Activated CD8-positive, alpha-beta memory T cell treated with anti-CD3 and anti-CD28 coated beads for 48 hours (primary cell): ENCODE measurements at regions not wholly inside any gene's neighbourhood (a gene's known extent, or its start where the extent isn't known, plus 50 kb on each side); places are given as distances from the start of the nearest gene placed in this dataset.
"Not testable (repeated sequence)": the region's sequence is repeated elsewhere in the genome, so short reads cannot be mapped to it uniquely, and the experiment has no call there.

Source experiments
- DNase-seq, 3 experiments: peaks; one replicate each; pipeline ENCODE4 v3.0.0-alpha.2; 2020; ENCODE audit warnings: low read depth in 2 of 3, low spot score in 2 of 3

DNA sequence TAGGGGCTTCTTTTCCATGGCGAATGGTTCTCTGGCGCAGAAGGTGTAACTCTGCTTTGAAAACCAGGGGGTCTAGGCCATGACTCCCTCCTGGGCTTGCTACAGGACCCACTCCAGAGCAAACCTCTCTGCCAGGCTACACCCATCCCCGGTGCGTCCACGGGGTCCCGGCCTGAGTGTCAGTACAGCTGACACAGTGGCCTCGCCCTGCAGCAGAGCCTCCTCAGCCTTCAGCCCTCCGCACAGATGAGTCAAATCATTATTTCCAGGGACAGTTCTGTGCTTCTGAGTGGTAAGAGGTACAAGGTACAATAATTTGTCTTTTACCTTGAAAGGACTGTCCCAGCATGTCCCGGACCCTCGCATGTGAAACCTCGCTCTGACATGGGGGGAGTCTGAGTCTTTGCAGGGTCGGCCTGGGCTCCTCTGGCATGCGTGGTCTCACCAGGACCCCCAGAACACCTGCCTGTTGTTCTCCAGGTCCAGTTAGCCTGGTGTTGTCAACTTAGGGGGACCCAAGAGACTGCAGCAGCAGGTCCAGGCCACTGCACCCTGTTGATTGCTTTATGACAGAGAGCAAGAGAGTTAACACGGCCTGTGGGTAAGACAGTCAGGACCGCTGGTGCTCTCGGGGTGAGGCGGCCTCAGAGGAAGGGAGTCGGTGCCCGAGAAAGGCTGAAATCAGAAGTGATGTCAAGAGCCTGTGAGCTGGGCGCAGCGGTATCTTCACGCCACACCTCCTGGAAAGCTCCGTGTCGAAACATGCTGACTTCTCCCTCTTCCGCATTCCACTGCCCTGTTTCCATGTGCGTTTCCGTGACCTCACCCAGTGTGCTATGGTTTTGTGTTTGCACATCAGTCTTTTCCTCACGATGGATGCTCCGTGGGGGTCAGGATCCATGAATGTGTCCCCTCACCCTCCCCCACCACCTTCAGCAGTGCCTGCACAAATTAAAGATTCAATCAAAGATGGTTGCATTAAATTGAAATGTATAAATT, 340.1 kb downstream of the EIPR1 start:
- DNase-seq: no peak

GRCh38 chr2:3036432-3037125, 341.0 kb downstream of the EIPR1 start:
- no peak for DNase-seq

GRCh38 chr2:3035385-3036050, 342.1 kb downstream of the EIPR1 start:
- DNase-seq: no peak

DNA sequence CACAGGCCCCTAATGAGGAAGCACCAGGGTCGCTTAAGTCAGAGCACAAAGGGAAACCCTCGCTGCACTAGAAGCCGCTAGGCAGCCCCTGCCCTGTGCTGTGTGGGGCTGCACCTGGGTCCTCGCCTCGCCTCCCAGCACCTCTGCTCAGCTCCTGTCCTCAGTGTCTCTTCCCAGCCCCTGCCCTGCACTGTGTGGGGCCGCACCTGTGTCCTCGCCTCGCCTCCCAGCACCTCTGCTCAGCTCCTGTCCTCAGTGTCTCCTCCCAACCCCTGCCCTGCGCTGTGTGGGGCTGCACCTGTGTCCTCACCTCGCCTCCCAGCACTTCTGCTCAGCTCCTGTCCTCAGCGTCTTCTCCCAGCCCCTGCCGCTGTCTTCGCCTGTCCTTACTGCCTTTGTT, 342.8 kb downstream of the EIPR1 start:
- no peak for DNase-seq

GRCh38 chr2:3034396-3034795, 343.2 kb downstream of the EIPR1 start:
- no peak for DNase-seq

DNA sequence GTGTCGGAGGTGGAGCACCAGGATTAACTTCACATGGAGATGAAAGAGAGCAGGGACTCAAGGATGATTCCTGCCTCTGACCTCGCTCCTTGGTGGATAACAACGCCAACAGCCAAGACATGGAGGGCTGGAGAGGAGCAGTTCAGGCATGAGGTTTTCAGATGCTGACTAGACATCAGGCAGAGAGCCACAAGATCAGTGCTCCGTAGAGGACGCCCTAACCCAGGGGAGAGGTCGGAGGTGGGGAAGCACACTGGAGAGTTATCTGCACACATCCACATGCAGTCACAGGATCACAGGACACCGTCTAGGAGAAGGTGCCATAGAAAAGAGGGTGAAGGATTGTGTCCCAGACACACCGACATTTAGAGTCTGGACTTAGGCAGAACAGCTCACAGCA, 344.3 kb downstream of the EIPR1 start:
- no peak for DNase-seq

DNA sequence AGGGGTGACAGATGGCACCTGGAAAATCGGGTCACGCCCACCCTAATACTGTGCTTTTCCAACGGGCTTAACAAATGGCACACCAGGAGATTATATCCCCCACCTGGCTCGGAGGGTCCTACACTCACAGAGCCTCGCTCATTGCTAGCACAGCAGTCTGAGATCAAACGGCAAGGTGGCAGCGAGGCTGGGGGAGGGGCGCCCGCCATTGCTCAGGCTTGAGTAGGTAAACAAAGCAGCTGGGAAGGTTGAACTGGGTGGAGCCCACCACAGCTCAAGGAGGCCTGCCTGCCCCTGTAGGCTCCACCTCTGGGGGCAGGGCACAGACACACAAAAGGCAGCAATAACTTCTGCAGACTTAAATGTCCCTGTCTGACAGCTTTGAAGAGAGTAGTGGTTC, 346.8 kb downstream of the EIPR1 start:
- DNase-seq: not testable (repeated sequence)

DNA sequence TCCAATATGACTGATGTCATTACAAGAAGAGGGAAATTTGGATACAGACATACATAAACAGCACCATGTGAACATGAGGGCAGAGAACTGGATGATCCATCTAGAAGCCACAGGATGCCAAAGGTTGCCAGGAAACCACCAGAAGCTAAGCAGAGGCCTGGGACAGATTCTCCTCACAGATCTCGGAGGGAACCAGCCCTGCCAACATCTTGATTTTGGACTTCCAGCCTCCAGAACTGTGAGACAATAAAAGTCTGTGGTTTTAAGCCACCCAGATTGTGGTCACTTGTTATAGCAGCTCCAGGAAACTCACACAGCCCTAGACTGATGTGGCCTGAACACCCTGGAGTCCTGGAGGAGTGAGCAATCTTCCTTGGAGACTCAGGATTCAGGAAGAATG, 351.6 kb downstream of the EIPR1 start:
- no peak for DNase-seq

DNA sequence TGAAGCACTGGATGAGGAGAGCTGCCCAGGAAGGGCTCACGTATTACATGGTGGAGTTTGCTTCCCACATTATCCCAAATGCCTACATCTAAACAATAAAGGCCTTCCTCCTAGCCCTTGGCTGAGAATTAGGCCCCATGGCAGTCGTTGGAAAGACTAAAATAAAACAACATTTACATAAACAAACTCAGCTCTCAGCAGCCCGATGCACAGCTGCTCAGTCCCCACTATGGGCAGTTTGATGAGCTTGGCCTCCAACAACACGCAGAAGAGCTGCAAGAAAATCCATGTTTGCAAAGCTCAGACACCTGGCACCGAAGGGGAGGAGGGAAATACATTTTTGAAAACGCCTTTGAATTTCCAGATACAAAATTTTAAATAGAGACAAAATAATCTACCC, 352.4 kb downstream of the EIPR1 start:
- no peak for DNase-seq

- no peak for DNase-seq
Measured at GRCh38 chr2:3024401-3024935, 353.1 kb downstream of the EIPR1 start.

DNA sequence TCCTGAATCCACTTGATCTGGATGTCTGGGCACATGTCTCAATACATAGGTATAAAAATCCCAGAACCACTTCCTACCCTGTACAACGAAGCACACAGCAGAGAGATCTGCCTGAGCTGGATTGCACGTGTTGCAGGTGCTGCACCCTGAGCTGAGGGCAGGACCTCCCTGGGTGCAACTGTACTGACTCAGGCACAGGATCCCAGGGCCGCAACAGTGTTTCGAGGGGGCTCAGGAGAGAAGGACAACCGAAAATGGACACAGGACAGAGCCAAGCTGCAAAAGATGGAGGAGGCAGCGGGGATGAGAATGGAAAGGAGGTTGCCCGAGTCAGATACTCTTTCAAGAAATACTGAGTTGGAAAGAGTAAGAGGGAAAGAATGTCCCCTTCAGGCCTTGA, 354.1 kb downstream of the EIPR1 start:
- no peak for DNase-seq

- no peak for DNase-seq
Measured at GRCh38 chr2:3022841-3023372, 354.7 kb downstream of the EIPR1 start.

- no peak for DNase-seq
Measured at GRCh38 chr2:3021720-3022119, 355.9 kb downstream of the EIPR1 start.

DNA sequence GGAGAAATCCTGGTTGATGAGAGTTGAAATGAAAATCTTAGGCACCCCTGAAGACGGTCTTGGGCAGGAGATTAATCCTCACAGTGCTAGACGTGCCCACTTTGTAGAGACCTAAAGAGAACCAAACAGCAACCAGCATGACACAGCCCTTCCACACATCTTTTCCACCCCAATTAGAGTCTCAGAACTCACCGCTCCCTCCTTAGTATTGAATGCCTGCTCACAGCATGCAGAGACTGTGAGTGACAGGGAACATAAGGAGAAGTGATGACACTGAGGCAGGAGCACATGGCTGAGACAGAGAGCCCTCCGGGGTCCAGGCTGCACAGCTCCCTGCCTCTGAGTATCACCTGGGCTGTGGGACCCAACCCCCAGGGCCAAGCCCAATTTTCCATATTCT, 367.6 kb downstream of the EIPR1 start:
- no peak for DNase-seq

DNA sequence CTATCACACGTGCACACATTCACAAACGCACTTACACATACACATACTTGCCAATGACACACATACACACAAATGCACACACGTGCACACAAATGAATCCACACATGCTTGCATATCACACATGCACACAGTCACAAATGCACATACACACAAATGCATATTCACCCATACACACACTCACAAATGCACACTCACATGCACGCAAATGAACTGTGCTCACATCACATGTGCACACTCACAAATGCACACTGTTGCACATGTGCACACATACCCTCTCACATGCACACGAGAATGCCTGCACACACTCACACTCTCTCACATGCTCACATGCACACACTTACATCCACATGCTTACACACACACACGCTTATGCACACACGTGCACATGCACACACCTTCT, 368.1 kb downstream of the EIPR1 start:
- DNase-seq: no peak

- no peak for DNase-seq
Measured at GRCh38 chr2:3009005-3009404, 368.6 kb downstream of the EIPR1 start.

DNA sequence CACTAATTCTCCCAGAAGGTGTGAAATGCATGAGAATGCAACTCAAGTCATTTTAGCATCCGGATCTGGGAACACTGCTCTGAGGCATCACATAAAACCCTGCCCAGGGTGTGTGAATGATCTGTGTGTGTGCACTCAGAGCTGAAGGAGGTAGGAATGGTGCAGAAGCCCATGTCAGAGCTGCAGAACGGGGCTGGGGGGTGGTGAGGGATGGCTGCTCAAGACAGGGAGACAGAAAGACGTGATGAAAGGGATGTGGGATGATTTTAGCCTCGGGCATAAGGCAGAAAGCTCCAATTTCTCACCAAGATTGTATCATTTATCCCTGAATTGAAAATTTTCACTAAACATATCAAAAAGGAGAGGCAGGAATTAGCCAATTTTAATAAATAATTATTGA, 369.1 kb downstream of the EIPR1 start:
- no peak for DNase-seq

GRCh38 chr2:3007135-3007534, 370.5 kb downstream of the EIPR1 start:
- no peak for DNase-seq

DNA sequence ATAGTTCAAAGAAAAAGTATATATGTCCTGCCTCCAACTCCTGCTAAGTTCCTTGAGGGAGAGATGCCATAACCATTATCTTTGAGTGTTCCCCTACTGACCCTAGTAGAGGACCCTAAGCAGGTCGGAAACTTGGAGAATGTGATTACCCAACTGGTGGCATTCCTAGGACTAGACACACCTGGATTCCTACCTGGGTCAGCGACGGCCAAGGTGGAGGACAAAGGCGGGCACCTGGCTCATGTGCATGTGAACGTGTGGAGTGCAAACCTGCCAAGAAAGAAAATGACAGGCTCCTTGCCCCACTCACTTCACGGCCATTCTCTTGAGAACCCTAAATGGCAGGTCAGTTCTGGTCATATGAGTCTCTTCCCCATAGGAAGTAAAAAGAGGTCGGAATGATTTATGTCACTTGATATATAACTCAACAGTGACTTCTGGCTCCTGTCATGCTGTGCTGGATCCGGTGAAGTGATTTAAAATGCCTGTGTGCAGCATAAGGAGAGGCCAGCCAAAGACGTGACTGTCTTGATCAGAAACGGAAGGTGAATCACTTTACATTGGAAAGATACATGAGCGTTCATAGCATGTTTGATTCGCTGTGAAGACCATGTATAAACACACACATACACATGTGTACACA, 371.6 kb downstream of the EIPR1 start:
- DNase-seq: no peak

GRCh38 chr2:3001615-3002560, 375.7 kb downstream of the EIPR1 start:
- no peak for DNase-seq
